MCF 10A (cell line): ENCODE measurements at regions not wholly inside any gene's neighbourhood (a gene's known extent, or its start where the extent isn't known, plus 50 kb on each side); places are given as distances from the start of the nearest gene placed in this dataset.

Experiments
- BruUV-seq: library from RNA; stranded (reverse); fragments of 400-500 nt; replicated peaks from 2 replicates; lab custom pipeline; 2021; lab: Mats Ljungman, UMichigan
- CTCF ChIA-PET: fragments of 300-600 bp; sonication (Branson Sonifier 250); formaldehyde crosslinking; extraction: SDS; loops from one replicate; lab custom pipeline; 2021; ENCODE audit warnings: antibody characterized with exemption, inconsistent platforms; lab: Yijun Ruan, JAX
- POLR2A ChIA-PET: fragments of 300-600, 350-650 bp; sonication (Branson Sonifier 250); formaldehyde crosslinking; extraction: SDS; loops from one replicate; lab custom pipeline; 2020; ENCODE audit warnings: antibody characterized with exemption, inconsistent platforms; lab: Yijun Ruan, JAX
- DNase-seq: peaks from one replicate; pipeline ENCODE4 v3.0.0-alpha.2; 2018; ENCODE audit not compliant: unreplicated experiment
- H3K27ac Mint-ChIP-seq: one replicate; pipeline ENCODE4 v1.8.0; 2022; ENCODE audit warnings: mild to moderate bottlenecking, low read depth, mixed read lengths; ENCODE audit not compliant: unreplicated experiment
- H3K27me3 Mint-ChIP-seq: one replicate; pipeline ENCODE4 v1.8.0; 2022; ENCODE audit warnings: mixed read lengths; ENCODE audit not compliant: insufficient read depth, unreplicated experiment
- H3K36me3 Mint-ChIP-seq: one replicate; pipeline ENCODE4 v1.8.0; 2022; ENCODE audit warnings: mild to moderate bottlenecking, moderate library complexity, mixed read lengths; ENCODE audit not compliant: insufficient read depth, unreplicated experiment
- H3K4me1 Mint-ChIP-seq: one replicate; pipeline ENCODE4 v1.8.0; 2022; ENCODE audit warnings: mixed read lengths; ENCODE audit not compliant: insufficient read depth, unreplicated experiment
- H3K4me3 Mint-ChIP-seq: one replicate; pipeline ENCODE4 v1.8.0; 2022; ENCODE audit warnings: mild to moderate bottlenecking, moderate library complexity, mixed read lengths; ENCODE audit not compliant: unreplicated experiment
- H3K9me3 Mint-ChIP-seq: one replicate; pipeline ENCODE4 v1.8.0; 2022; ENCODE audit warnings: mixed read lengths; ENCODE audit not compliant: unreplicated experiment
- intact Hi-C: fragments of 100-400 bp; cut with micrococcal nuclease; formaldehyde crosslinking; loops from 2 replicates; pipeline ENCODE4 v1.14.1; 2022
- TF ChIP-seq, protein P1 (sequence below): fragments of 200-600 bp; IDR thresholded peaks from one replicate; pipeline ENCODE4 v1.8.0; 2022; ENCODE audit warnings: antibody characterized with exemption, mild to moderate bottlenecking; ENCODE audit not compliant: unreplicated experiment

DNA sequence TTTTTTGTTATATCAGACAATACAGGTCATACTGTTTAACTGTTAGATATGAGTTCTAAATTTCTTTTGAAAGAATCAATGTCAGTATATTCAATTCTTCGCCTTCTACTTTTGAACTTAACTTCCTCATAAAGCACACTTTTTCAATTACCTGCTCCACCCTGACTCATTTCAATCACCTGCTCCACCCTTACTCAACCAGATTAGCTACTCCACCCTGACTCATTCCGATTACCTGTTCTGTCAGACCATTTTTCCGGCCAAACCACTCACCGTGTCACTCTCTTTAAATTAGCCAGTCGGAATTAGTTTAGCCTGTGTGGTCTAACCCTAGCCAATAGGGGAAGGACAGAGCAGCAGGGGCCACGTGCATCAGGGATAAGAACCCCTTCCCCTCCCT lies 751.8 kb upstream of the POU3F4 start:
- H3K4me1 Mint-ChIP-seq: peaks cover 26% of the 10 kb centered on the region
- intact Hi-C loops: loop anchor here (5.0 kb wide), 1 partner anchor 56 kb away; no protein-coding TSS in a partner anchor
- no peak overlapping the region for H3K4me3 Mint-ChIP-seq
- TF ChIP-seq, protein P1, sequence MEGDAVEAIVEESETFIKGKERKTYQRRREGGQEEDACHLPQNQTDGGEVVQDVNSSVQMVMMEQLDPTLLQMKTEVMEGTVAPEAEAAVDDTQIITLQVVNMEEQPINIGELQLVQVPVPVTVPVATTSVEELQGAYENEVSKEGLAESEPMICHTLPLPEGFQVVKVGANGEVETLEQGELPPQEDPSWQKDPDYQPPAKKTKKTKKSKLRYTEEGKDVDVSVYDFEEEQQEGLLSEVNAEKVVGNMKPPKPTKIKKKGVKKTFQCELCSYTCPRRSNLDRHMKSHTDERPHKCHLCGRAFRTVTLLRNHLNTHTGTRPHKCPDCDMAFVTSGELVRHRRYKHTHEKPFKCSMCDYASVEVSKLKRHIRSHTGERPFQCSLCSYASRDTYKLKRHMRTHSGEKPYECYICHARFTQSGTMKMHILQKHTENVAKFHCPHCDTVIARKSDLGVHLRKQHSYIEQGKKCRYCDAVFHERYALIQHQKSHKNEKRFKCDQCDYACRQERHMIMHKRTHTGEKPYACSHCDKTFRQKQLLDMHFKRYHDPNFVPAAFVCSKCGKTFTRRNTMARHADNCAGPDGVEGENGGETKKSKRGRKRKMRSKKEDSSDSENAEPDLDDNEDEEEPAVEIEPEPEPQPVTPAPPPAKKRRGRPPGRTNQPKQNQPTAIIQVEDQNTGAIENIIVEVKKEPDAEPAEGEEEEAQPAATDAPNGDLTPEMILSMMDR: no peak
- BruUV-seq: no TSS peak
- peak; percentile 33 for DNase-seq
- POLR2A ChIA-PET: interaction anchor here (0.7 to 5.9 kb wide), 4 partner anchors 8 to 63 kb away, joined by 3 to 68 read pairs (median 8); no protein-coding TSS in a partner anchor
- H3K9me3 Mint-ChIP-seq: no peaks in the 10 kb centered on the region
- H3K27me3 Mint-ChIP-seq: no peaks in the 10 kb centered on the region
- H3K27ac Mint-ChIP-seq: peak overlapping the region; percentile 85
- peaks cover 9% of the 10 kb centered on the region for H3K36me3 Mint-ChIP-seq
- CTCF ChIA-PET: interaction anchor here (1.0 to 1.3 kb wide), 3 partner anchors 8 to 14 kb away, joined by 3 to 4 read pairs (median 3); no protein-coding TSS in a partner anchor

DNA sequence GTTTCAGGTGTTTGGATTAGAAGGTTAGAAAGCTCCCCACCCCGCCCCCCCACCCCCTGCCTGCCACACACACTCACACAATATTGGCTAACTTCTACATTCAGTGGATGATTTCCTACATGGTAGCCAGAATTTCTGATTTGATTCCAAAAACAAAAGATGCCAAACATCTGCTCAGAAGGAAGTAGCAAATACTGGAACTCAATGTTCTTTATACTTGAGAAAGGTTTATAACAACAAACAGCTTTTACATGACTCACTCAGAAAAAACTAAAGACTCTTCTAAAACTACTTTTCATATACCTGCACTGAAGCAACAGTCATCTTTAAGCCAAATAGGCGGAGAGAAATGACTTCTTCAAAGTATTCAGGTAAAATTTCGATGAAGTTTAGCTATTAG lies 750.5 kb upstream of the POU3F4 start:
- BruUV-seq: no TSS peak
- peak; percentile 86 for DNase-seq
- no peaks in the 10 kb centered on the region for H3K9me3 Mint-ChIP-seq
- CTCF ChIA-PET: interaction anchor here (0.5 to 1.3 kb wide), 6 partner anchors 10 to 1551 kb away, joined by 3 to 4 read pairs (median 3); no protein-coding TSS in a partner anchor
- H3K4me3 Mint-ChIP-seq: peak overlapping the region; percentile 70
- H3K36me3 Mint-ChIP-seq: peaks cover 9% of the 10 kb centered on the region
- intact Hi-C loops: loop anchor here (5.0 kb wide), 1 partner anchor 55 kb away; no protein-coding TSS in a partner anchor
- no peaks in the 10 kb centered on the region for H3K27me3 Mint-ChIP-seq
- peak overlapping the region; percentile 95 for H3K27ac Mint-ChIP-seq
- TF ChIP-seq, protein P1: no peak
- peaks cover 27% of the 10 kb centered on the region for H3K4me1 Mint-ChIP-seq
- POLR2A ChIA-PET: interaction anchor here (0.6 to 5.9 kb wide), 12 partner anchors 8 to 528 kb away, joined by 3 to 68 read pairs (median 3); no protein-coding TSS in a partner anchor

DNA sequence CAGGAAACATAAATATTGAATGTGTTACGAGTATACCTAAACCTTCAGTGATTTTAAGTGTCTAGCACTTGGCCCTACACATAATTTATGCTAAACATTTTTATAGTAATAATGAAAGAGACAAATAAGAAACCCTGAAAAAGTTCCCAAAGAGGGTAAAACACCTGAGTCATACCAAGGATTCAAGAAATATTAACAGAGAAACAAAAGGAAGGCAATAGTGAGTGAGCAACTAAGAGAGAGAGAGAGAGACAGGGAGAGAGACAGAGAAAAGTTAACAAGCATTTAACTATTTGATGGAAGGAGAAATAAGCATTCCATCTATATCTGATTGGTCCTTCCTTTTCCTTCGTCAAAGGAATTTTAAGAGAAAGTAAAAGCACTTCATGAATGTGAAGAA lies 743.6 kb upstream of the POU3F4 start:
- CTCF ChIA-PET: interaction anchor here (0.7 kb wide), 1 partner anchor 96 kb away, joined by 3 read pairs; no protein-coding TSS in a partner anchor
- no TSS peak for BruUV-seq
- POLR2A ChIA-PET: no interaction called here

DNA sequence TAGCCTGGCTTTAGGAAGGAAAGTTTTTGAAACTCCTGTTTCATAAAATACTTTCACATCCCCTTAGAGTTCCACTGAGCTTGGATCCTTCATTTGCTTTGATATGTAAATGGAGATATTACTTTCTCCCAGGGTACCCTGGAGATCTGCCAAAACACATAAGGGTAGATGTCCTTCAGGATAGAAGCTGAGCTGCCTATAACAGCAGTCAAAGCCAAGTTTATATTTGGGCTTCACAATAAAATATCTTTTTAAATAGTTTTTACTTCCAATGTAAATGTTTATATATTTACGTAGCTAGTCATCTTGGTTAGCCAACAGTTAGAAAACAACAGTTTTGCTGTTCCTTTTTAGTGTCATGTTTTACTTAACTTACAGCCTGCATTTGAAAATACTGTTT lies 742.3 kb upstream of the POU3F4 start:
- TF ChIP-seq, protein P1: no peak
- Mint-ChIP-seq H3K27me3 (no peaks in the 10 kb centered on the region), H3K36me3 (peaks cover 62% of the 10 kb centered on the region), H3K4me3 (no peak overlapping the region), H3K4me1 (peaks cover 16% of the 10 kb centered on the region), H3K27ac (peak overlapping the region; percentile 54), H3K9me3 (peaks cover 28% of the 10 kb centered on the region)
- intact Hi-C loops: no loop called here
- POLR2A ChIA-PET: interaction anchor here (1.0 kb wide), 1 partner anchor 8 kb away, joined by 3 read pairs; no protein-coding TSS in a partner anchor
- BruUV-seq: no TSS peak
- peak; percentile 24 for DNase-seq
- CTCF ChIA-PET: interaction anchor here (0.5 to 0.7 kb wide), 2 partner anchors 9 to 1384 kb away, joined by 3 read pairs; no protein-coding TSS in a partner anchor

More for the DNA sequence above, 743.6 kb upstream of the POU3F4 start:
- H3K27ac Mint-ChIP-seq: peak overlapping the region; percentile 84
- DNase-seq: no peak
- peaks cover 56% of the 10 kb centered on the region for H3K36me3 Mint-ChIP-seq
- no peaks in the 10 kb centered on the region for H3K27me3 Mint-ChIP-seq
- intact Hi-C loops: no loop called here
- H3K9me3 Mint-ChIP-seq: peaks cover 28% of the 10 kb centered on the region
- H3K4me1 Mint-ChIP-seq: peaks cover 26% of the 10 kb centered on the region
- peak overlapping the region; percentile 13 for H3K4me3 Mint-ChIP-seq
- TF ChIP-seq, protein P1: no peak
